AG04449 (cell line): ENCODE measurements at regions not wholly inside any gene's neighbourhood (a gene's known extent, or its start where the extent isn't known, plus 50 kb on each side); places are given as distances from the start of the nearest gene placed in this dataset.

Experiments
- CTCF ChIA-PET: fragments of 350-600 bp; formaldehyde crosslinking; extraction: SDS; loops from one replicate; lab custom pipeline; 2021; ENCODE audit warnings: antibody characterized with exemption; lab: Yijun Ruan, JAX
- POLR2A ChIA-PET: fragments of 400-600, 350-600 bp; formaldehyde crosslinking; extraction: SDS; loops from one replicate; lab custom pipeline; 2020; ENCODE audit warnings: antibody characterized with exemption, inconsistent platforms; lab: Yijun Ruan, JAX
- DNase-seq: peaks from one replicate; pipeline ENCODE4 v3.0.0-alpha.2; 2010; ENCODE audit warnings: low read depth, low spot score
- H3K4me3 ChIP-seq: 2 replicates; pipeline ENCODE4 v1.5.1; 2011; ENCODE audit warnings: low read depth, mild to moderate bottlenecking, control low read depth, low read length
- CTCF ChIP-seq: IDR thresholded peaks from one replicate; pipeline ENCODE4 v1.5.1; 2011; ENCODE audit warnings: mild to moderate bottlenecking, moderate library complexity, low read length, control low read depth, inconsistent platforms; ENCODE audit not compliant: insufficient read depth; ENCODE audit errors: missing control alignments

DNA sequence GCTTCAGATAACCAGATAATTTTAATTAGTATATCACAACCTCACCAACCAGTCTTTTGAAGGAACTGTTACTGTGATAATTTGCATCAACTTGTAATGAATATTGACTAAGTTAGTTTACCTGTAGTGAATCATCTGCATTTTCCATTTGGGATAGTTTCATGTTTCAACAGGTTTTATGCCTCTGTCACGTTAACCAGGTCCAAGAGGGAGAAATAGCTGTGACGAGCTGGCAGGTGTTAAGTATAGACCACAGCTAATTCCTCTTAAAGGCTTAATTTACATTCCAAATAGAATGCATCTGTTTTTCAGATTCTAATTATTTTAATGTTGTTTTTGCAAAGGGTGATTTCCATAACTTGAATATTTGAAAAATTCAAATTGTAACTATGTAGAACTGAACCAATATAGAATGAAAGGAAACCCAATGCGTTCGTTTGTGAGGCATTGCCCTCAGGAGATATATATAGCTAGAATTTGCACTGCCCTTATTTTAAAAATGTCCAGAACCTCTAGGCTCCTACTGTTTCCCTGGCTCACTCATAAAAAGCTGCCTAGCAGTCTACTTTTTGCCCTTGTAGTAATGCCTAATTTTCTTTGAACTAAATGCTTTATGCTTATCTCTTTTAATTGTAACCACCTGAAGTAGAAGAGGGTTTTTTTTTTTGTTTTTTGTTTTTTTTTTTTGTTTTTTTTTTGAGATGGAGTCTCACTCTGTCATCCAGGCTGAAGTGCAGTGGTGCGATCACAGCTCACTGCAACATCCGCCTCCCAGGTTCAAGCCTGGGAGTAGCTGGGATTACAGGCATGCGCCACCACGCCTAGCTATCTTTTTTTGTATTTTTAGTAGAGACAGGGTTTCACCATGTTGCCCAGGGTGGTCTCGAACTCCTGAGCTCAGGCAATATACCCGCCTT lies 270.5 kb downstream of the SMARCA2 start:
- ChIA-PET CTCF (no interaction called here), POLR2A (no interaction called here)
- no peak for DNase-seq
- no peak for TF ChIP-seq CTCF
- H3K4me3 ChIP-seq, result no peak overlapping the region

DNA sequence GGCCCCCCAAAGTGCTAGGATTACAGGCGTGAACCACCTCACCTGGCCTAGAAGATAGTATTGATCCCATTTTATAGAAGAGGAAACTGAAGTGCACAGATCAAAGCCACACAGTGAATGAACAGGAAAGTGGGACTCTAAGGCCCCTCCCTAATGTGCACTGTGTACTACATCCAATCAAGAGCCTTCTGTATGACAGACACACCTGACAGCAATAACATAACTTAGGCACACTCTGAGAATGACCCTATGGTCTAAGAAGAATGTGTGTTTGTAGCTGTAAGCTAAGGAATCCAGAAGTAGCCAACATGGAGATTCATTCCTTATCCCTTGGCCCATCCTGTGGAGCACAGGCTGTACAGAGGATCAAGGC lies 271.2 kb downstream of the SMARCA2 start:
- no peak for DNase-seq
- ChIA-PET CTCF (no interaction called here), POLR2A (no interaction called here)
- no peak overlapping the region for H3K4me3 ChIP-seq
- no peak for TF ChIP-seq CTCF

DNA sequence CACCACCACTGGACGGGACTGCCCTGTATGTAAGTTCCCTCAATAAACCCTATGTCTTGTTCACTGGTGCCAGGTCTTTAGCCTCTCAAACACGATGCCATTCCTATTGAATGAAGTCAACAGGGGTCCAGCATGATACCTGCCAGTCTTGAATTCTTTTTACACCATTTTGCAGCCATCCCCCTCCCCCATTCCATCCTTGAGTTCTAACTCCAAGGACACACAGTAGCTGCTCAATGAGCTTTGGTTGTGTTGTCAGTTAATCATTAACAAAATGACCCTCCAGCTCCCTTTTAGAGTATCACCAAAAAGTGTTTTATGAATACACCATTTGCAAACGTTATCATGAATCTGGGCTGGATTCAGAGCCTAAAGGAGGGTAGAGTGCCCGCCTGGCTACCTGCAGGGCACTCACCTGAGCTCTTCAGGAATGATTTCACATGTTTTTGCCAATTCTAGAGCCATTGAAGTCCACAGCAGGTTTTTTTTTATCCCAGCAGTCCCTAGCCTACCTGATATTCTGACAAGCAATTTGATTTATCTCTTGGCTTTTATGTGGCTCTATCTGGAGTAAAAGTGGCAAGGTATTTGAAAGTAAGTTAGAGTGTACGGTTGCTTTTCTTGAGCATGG lies 271.8 kb downstream of the SMARCA2 start:
- no peak for TF ChIP-seq CTCF
- POLR2A ChIA-PET, result no interaction called here
- H3K4me3 ChIP-seq, result no peak overlapping the region
- CTCF ChIA-PET, result no interaction called here
- DNase-seq, result no peak

DNA sequence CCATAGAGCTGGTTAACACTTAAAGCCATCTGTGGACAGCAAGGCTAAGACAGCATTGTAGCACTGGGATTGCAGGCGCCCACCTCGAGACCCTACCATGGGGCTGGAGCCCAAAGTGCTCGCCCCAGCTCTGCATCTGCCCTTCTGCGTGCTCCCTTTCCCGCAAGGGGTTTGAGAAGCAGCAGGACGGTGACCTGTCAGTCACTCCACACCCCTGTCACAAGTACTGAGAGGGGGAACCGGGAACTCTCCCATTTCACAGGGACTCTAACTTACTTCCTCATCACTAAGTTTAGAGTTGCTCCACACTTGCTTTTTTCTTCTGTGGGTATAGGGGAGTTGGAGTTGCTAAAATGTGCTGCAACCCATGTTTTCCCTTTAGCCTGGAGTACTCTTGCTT lies 273.2 kb downstream of the SMARCA2 start:
- ChIA-PET POLR2A (no interaction called here), CTCF (no interaction called here)
- no peak overlapping the region for H3K4me3 ChIP-seq
- no peak for DNase-seq
- no peak for TF ChIP-seq CTCF

- POLR2A ChIA-PET, result no interaction called here
Observed at GRCh38 chr9:2289263-2289662, 274.1 kb downstream of the SMARCA2 start.

More at GRCh38 chr9:2289263-2289662, 274.1 kb downstream of the SMARCA2 start:
- TF ChIP-seq CTCF, result no peak
- no peak overlapping the region for H3K4me3 ChIP-seq
- CTCF ChIA-PET, result no interaction called here
- no peak for DNase-seq
